ENCODE measurements at regions not wholly inside any gene's neighbourhood (a gene's known extent, or its start where the extent isn't known, plus 50 kb on each side); places are given as distances from the start of the nearest gene placed in this dataset.

DNA sequence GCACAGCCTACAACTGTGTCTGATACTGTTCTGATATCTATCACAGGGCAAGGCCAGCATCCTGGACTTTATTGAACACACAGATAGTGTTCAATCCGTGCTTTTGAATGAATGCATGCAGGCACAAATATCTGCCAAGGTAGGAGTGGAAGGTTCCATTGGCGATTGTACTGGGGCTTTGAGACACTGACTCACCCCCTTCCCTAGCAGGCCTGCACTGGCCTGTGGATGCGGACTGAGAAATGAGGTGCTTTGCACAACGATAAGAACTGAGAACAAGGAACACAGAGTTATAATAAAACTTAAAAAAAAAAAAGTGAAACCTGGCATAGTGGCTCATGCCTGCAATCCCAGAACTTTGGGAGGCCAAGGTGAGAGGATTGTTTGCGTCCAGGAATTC, 62.4 kb upstream of the NGF start:
- TF ChIP-seq, protein P1, sequence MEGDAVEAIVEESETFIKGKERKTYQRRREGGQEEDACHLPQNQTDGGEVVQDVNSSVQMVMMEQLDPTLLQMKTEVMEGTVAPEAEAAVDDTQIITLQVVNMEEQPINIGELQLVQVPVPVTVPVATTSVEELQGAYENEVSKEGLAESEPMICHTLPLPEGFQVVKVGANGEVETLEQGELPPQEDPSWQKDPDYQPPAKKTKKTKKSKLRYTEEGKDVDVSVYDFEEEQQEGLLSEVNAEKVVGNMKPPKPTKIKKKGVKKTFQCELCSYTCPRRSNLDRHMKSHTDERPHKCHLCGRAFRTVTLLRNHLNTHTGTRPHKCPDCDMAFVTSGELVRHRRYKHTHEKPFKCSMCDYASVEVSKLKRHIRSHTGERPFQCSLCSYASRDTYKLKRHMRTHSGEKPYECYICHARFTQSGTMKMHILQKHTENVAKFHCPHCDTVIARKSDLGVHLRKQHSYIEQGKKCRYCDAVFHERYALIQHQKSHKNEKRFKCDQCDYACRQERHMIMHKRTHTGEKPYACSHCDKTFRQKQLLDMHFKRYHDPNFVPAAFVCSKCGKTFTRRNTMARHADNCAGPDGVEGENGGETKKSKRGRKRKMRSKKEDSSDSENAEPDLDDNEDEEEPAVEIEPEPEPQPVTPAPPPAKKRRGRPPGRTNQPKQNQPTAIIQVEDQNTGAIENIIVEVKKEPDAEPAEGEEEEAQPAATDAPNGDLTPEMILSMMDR (IDR thresholded peaks at IDR 0.05; ENCODE audit: low read depth, low read length) = no peak

DNA sequence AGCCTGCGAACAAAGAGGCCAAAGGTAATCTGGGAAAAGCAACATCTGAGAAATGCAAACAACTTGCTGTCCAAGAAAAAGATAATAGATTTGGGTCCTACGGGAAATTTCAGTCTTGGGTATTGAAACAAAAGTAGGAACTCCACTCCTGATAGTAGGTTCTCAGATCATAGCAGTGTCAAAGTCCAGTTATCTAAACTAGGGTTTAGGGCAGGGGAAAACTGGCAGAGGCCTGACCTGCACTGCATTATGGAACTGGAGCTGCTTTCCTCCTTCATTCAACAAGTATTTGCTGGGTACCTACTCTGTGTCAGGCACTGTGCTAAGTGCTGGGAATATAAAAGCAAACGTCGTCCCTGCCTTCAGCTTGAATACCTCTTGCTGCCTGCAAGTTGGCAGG, 60.7 kb upstream of the NGF start:
- no peak for DNase-seq (ENCODE audit: extremely low read depth, low read depth)
- TF ChIP-seq, protein P1 (IDR thresholded peaks at IDR 0.05; ENCODE audit: low read depth, low read length) = no peak

More for the DNA sequence above, 62.4 kb upstream of the NGF start:
- no peak for DNase-seq (ENCODE audit: extremely low read depth, low read depth)

Measured in AG09319 (cell line).